ENCODE measurements at regions not wholly inside any gene's neighbourhood (a gene's known extent, or its start where the extent isn't known, plus 50 kb on each side); places are given as distances from the start of the nearest gene placed in this dataset.

- H3K27ac ChIP-seq: no peak overlapping the region
- no peak for DNase-seq
- intact Hi-C loops (cut with DNase I): no loop called here
- H3K9me3 ChIP-seq: no peaks in the 10 kb centered on the region
- no peak overlapping the region for H3K4me3 ChIP-seq
- H3K36me3 ChIP-seq: no peaks in the 10 kb centered on the region
- no peaks in the 10 kb centered on the region for H3K4me1 ChIP-seq
- ATAC-seq: no peak
- TF ChIP-seq CTCF (IDR thresholded peaks at IDR 0.05): no peak
- H3K27me3 ChIP-seq: no peaks in the 10 kb centered on the region
Measured at GRCh38 chr1:208565756-208566440, 321.7 kb upstream of the PLXNA2 start.

GRCh38 chr1:208569181-208569580, 325.0 kb upstream of the PLXNA2 start:
- H3K27ac ChIP-seq: no peak overlapping the region
- H3K27me3 ChIP-seq: no peaks in the 10 kb centered on the region

DNA sequence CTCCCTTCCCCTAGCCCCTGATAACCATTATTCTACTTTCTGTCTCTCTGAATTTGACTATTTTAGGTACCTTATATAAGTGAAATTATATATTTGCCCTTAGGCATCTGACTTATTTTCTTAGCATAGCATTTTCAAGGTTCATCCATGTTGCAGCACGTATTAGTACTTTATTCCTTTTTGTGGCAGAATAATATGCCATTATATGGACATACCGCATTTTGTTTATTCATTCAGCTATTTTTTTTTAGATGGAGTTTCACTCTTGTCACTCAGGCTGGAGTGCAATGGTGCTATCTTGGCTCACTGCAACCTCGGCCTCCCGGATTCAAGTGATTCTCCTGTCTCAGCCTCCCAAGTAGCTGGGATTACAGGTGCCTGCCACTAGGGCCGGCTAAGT, 326.2 kb upstream of the PLXNA2 start:
- ATAC-seq: no peak
- H3K27me3 ChIP-seq: no peaks in the 10 kb centered on the region

More at GRCh38 chr1:208569181-208569580, 325.0 kb upstream of the PLXNA2 start:
- TF ChIP-seq CTCF (IDR thresholded peaks at IDR 0.05): no peak
- ATAC-seq (no peak), DNase-seq (no peak)
- Histone ChIP-seq H3K9me3 (no peaks in the 10 kb centered on the region), H3K4me3 (no peak overlapping the region), H3K36me3 (no peaks in the 10 kb centered on the region), H3K4me1 (no peaks in the 10 kb centered on the region)
- intact Hi-C loops (cut with DNase I): no loop called here

GRCh38 chr1:208576425-208576824, 332.2 kb upstream of the PLXNA2 start:
- Histone ChIP-seq H3K27ac (no peak overlapping the region), H3K27me3 (no peaks in the 10 kb centered on the region), H3K4me1 (no peaks in the 10 kb centered on the region), H3K36me3 (no peaks in the 10 kb centered on the region), H3K4me3 (no peak overlapping the region), H3K9me3 (no peaks in the 10 kb centered on the region)
- no peak for TF ChIP-seq CTCF (IDR thresholded peaks at IDR 0.05)
- intact Hi-C loops (cut with DNase I): no loop called here
- ATAC-seq (no peak), DNase-seq (no peak)

More for the DNA sequence above, 326.2 kb upstream of the PLXNA2 start:
- TF ChIP-seq CTCF (IDR thresholded peaks at IDR 0.05): no peak
- Histone ChIP-seq H3K27ac (no peak overlapping the region), H3K4me3 (no peak overlapping the region), H3K4me1 (no peaks in the 10 kb centered on the region), H3K9me3 (no peaks in the 10 kb centered on the region), H3K36me3 (no peaks in the 10 kb centered on the region)
- intact Hi-C loops (cut with DNase I): no loop called here
- no peak for DNase-seq

- TF ChIP-seq CTCF (IDR thresholded peaks at IDR 0.05): no peak
- ATAC-seq: no peak
- no peaks in the 10 kb centered on the region for H3K4me1 ChIP-seq
- no peak overlapping the region for H3K27ac ChIP-seq
- no peaks in the 10 kb centered on the region for H3K9me3 ChIP-seq
- no peaks in the 10 kb centered on the region for H3K36me3 ChIP-seq
- no peak for DNase-seq
- H3K27me3 ChIP-seq: no peaks in the 10 kb centered on the region
- H3K4me3 ChIP-seq: no peak overlapping the region
- intact Hi-C loops (cut with DNase I): no loop called here
Measured at GRCh38 chr1:208577381-208577905, 333.3 kb upstream of the PLXNA2 start.

Data from left lung (tissue), 4 donors.